PFSK-1 (cell line): ENCODE measurements at regions not wholly inside any gene's neighbourhood (a gene's known extent, or its start where the extent isn't known, plus 50 kb on each side); places are given as distances from the start of the nearest gene placed in this dataset.

ENCODE experiments used
- POLR2AphosphoS5 ChIP-seq: IDR thresholded peaks from 2 replicates; pipeline ENCODE4 v1.6.1; 2012; ENCODE audit warnings: low read depth, mild to moderate bottlenecking, control low read depth, low read length, moderate library complexity
- SIN3A ChIP-seq: IDR thresholded peaks from 2 replicates; pipeline ENCODE4 v1.6.1; 2012; ENCODE audit warnings: mild to moderate bottlenecking, low read length, moderate library complexity, borderline replicate concordance; ENCODE audit not compliant: insufficient read depth
- TAF1 ChIP-seq: IDR thresholded peaks from 2 replicates; pipeline ENCODE4 v1.6.1; 2012; ENCODE audit warnings: low read length, control low read depth, borderline replicate concordance; ENCODE audit not compliant: insufficient read depth
- TF ChIP-seq, protein P1 (sequence below), 2 experiments: IDR thresholded peaks; 2 replicates each; pipeline versions ENCODE4 v1.6.1 to v1.8.0; 2011 to 2012; ENCODE audit warnings: low read depth in 2 of 2, low read length in 2 of 2, control low read depth in 1 of 2, inconsistent platforms in 1 of 2, mild to moderate bottlenecking in 1 of 2, moderate library complexity in 1 of 2; ENCODE audit not compliant: insufficient read depth in 1 of 2

- TF ChIP-seq POLR2AphosphoS5 = no peak
- TF ChIP-seq, protein P1, sequence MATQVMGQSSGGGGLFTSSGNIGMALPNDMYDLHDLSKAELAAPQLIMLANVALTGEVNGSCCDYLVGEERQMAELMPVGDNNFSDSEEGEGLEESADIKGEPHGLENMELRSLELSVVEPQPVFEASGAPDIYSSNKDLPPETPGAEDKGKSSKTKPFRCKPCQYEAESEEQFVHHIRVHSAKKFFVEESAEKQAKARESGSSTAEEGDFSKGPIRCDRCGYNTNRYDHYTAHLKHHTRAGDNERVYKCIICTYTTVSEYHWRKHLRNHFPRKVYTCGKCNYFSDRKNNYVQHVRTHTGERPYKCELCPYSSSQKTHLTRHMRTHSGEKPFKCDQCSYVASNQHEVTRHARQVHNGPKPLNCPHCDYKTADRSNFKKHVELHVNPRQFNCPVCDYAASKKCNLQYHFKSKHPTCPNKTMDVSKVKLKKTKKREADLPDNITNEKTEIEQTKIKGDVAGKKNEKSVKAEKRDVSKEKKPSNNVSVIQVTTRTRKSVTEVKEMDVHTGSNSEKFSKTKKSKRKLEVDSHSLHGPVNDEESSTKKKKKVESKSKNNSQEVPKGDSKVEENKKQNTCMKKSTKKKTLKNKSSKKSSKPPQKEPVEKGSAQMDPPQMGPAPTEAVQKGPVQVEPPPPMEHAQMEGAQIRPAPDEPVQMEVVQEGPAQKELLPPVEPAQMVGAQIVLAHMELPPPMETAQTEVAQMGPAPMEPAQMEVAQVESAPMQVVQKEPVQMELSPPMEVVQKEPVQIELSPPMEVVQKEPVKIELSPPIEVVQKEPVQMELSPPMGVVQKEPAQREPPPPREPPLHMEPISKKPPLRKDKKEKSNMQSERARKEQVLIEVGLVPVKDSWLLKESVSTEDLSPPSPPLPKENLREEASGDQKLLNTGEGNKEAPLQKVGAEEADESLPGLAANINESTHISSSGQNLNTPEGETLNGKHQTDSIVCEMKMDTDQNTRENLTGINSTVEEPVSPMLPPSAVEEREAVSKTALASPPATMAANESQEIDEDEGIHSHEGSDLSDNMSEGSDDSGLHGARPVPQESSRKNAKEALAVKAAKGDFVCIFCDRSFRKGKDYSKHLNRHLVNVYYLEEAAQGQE (IDR thresholded peaks at IDR 0.05; ENCODE audit: insufficient read depth in 1 of 2, low read depth in 2 of 2, low read length in 2 of 2) = no peak
- no peak for TF ChIP-seq TAF1
- TF ChIP-seq SIN3A = no peak
Observed at GRCh38 chr4:144589512-144589911, 56.4 kb upstream of the HHIP start.
